GM12878 (cell line): ENCODE measurements at regions not wholly inside any gene's neighbourhood (a gene's known extent, or its start where the extent isn't known, plus 50 kb on each side); places are given as distances from the start of the nearest gene placed in this dataset.
"Not testable (repeated sequence)": the region's sequence is repeated elsewhere in the genome, so short reads cannot be mapped to it uniquely, and the experiment has no call there.

Source experiments
- ATAC-seq: fragments of 200-7000 bp; cut with Tn5 transposase; 3 replicates; pipeline ENCODE4 v1.9.1; 2020; ENCODE audit warnings: mild to moderate bottlenecking, moderate library complexity
- BruUV-seq: library from RNA; stranded (reverse); fragments of 400-500 nt; replicated peaks from 2 replicates; lab custom pipeline; 2021; lab: Mats Ljungman, UMichigan
- CTCF ChIA-PET: fragments of 300-600 bp; sonication (Branson Sonifier 250); formaldehyde crosslinking; extraction: SDS; loops from one replicate; lab custom pipeline; 2021; ENCODE audit warnings: inconsistent platforms; lab: Yijun Ruan, JAX
- POLR2A ChIA-PET: fragments of 350-600 bp; formaldehyde crosslinking; extraction: SDS; loops from one replicate; lab custom pipeline; 2021; ENCODE audit warnings: inconsistent platforms; lab: Charles Lee
- RAD21 ChIA-PET: fragments of 300-600 bp; sonication (Branson Sonifier 250); formaldehyde crosslinking; loops from one replicate; lab custom pipeline; 2023; ENCODE audit warnings: antibody characterized with exemption; ENCODE audit not compliant: unreplicated experiment; lab: Charles Lee
- SMC1A ChIA-PET: fragments of 300-600 bp; sonication (Branson Sonifier 250); formaldehyde crosslinking; loops from one replicate; lab custom pipeline; 2023; ENCODE audit not compliant: unreplicated experiment, uncharacterized antibody; lab: Charles Lee
- DNase-seq: peaks from one replicate; pipeline ENCODE4 v3.0.0-alpha.2; 2011; ENCODE audit warnings: low read depth, low spot score
- FAIRE-seq: peaks from 3 replicates; lab custom pipeline; 2011; peaks lifted over from hg19 to GRCh38; lab: Jason Lieb, UNC
- H2AFZ ChIP-seq: 2 replicates; pipeline ENCODE4 v1.6.0; 2011; ENCODE audit warnings: low read depth, low read length, control low read depth; ENCODE audit not compliant: control insufficient read depth
- H3K27ac ChIP-seq: 2 replicates; pipeline ENCODE4 v1.5.1; 2011; ENCODE audit warnings: control low read depth; ENCODE audit not compliant: control insufficient read depth, insufficient read depth
- H3K27me3 ChIP-seq, 2 experiments: replicated peaks in 1 of 2; 2 replicates each; pipeline versions ENCODE4 v1.6.0 to v1.6.1; 2011; ENCODE audit warnings: low read length in 1 of 2; ENCODE audit not compliant: control insufficient read depth in 2 of 2, insufficient read depth in 2 of 2
- H3K36me3 ChIP-seq, 2 experiments: 2 replicates each; pipeline ENCODE4 v1.5.1; 2011; ENCODE audit warnings: low read length in 1 of 2; ENCODE audit not compliant: control insufficient read depth in 2 of 2, insufficient read depth in 2 of 2
- H3K4me1 ChIP-seq: 2 replicates; pipeline ENCODE4 v1.6.1; 2011; ENCODE audit warnings: mild to moderate bottlenecking, low read length, moderate library complexity, mixed read lengths; ENCODE audit not compliant: control insufficient read depth, insufficient read depth
- H3K4me2 ChIP-seq: 2 replicates; pipeline ENCODE4 v1.6.0; 2011; ENCODE audit warnings: control low read depth; ENCODE audit not compliant: control insufficient read depth, insufficient read depth
- H3K4me3 ChIP-seq: fragments of 200-600 bp; sonication (generic); 2 replicates; pipeline ENCODE4 v1.5.1; 2016
- H3K79me2 ChIP-seq: 2 replicates; pipeline ENCODE4 v1.6.0; 2011; ENCODE audit warnings: low read length; ENCODE audit not compliant: control insufficient read depth, insufficient read depth
- H3K9ac ChIP-seq: 2 replicates; pipeline ENCODE4 v1.8.0; 2011; ENCODE audit warnings: low read length, control low read depth, mixed read lengths; ENCODE audit not compliant: control insufficient read depth, insufficient read depth
- H3K9me3 ChIP-seq: replicated peaks from 3 replicates; pipeline ENCODE4 v1.5.1; 2011; ENCODE audit warnings: mild to moderate bottlenecking, low read length; ENCODE audit not compliant: control insufficient read depth, insufficient read depth
- H4K20me1 ChIP-seq: 2 replicates; pipeline ENCODE4 v1.6.0; 2011; ENCODE audit not compliant: control insufficient read depth, insufficient read depth
- CBX5 ChIP-seq: sonication (generic); IDR thresholded peaks from 2 replicates; pipeline ENCODE4 v1.6.1; 2016; ENCODE audit warnings: low read depth, moderate library complexity, mild to moderate bottlenecking, inconsistent platforms
- DPF2 ChIP-seq: fragments of 450-650 bp; IDR thresholded peaks from 2 replicates; pipeline ENCODE4 v1.6.1; 2017; ENCODE audit warnings: mild to moderate bottlenecking
- ESRRA ChIP-seq: IDR thresholded peaks from 2 replicates; pipeline ENCODE4 v1.6.1; 2012; ENCODE audit warnings: mild to moderate bottlenecking, low read length, improper control_type of control experiment
- FOS ChIP-seq: IDR thresholded peaks from 3 replicates; pipeline ENCODE4 v1.6.1; 2011; ENCODE audit warnings: borderline replicate concordance; ENCODE audit not compliant: insufficient read length; ENCODE audit errors: extremely low read depth
- IKZF2 ChIP-seq, 2 experiments: fragments of 450-650 bp; IDR thresholded peaks; 2 replicates each; pipeline ENCODE4 v1.6.1; 2017; ENCODE audit warnings: mild to moderate bottlenecking in 2 of 2, moderate library complexity in 2 of 2
- NBN ChIP-seq: fragments of 450-650 bp; IDR thresholded peaks from 2 replicates; pipeline ENCODE4 v1.6.1; 2016
- NFYB ChIP-seq: IDR thresholded peaks from 2 replicates; pipeline ENCODE4 v1.6.1; 2011; ENCODE audit warnings: low read depth, mild to moderate bottlenecking, low read length, improper control_type of control experiment, moderate library complexity; ENCODE audit not compliant: insufficient read depth
- SRF ChIP-seq, 2 experiments: IDR thresholded peaks; 2 replicates each; pipeline ENCODE4 v1.6.1; 2011; ENCODE audit warnings: low read depth in 2 of 2, low read length in 2 of 2, mild to moderate bottlenecking in 1 of 2, moderate library complexity in 1 of 2
- ZBED1 ChIP-seq: IDR thresholded peaks from 2 replicates; pipeline ENCODE4 v1.6.1; 2016; ENCODE audit warnings: borderline replicate concordance
- ZNF384 ChIP-seq: IDR thresholded peaks from 2 replicates; pipeline ENCODE4 v1.6.1; 2012; ENCODE audit warnings: low read depth, mild to moderate bottlenecking, low read length, improper control_type of control experiment, borderline replicate concordance
- WGBS: methylation state at CpG from one replicate; pipeline ENCODE4 v1.1.6; 2016; ENCODE audit warnings: low lambda C conversion rate; ENCODE audit not compliant: insufficient replicate concordance, insufficient coverage; ENCODE audit errors: missing lambda C conversion rate; 5-methylcytosine and 5-hydroxymethylcytosine counted together
- in situ Hi-C: fragments of 300-500 bp; cut with MboI; formaldehyde crosslinking; loops from 9 replicates; pipeline ENCODE4 v1.14.3; 2018; ENCODE audit warnings: mixed read lengths
- intact Hi-C: fragments of 100-400 bp; cut with micrococcal nuclease; formaldehyde crosslinking; loops from one replicate; pipeline ENCODE4 v1.14.2; 2022; ENCODE audit not compliant: unreplicated experiment
- TF ChIP-seq, protein P1 (sequence below): IDR thresholded peaks from 2 replicates; pipeline ENCODE4 v1.6.1; 2012; ENCODE audit warnings: mild to moderate bottlenecking, low read depth, low read length
- TF ChIP-seq, protein P2 (sequence below): IDR thresholded peaks from 2 replicates; pipeline ENCODE4 v1.6.1; 2011; ENCODE audit warnings: low read depth, low read length, improper control_type of control experiment, borderline replicate concordance

DNA sequence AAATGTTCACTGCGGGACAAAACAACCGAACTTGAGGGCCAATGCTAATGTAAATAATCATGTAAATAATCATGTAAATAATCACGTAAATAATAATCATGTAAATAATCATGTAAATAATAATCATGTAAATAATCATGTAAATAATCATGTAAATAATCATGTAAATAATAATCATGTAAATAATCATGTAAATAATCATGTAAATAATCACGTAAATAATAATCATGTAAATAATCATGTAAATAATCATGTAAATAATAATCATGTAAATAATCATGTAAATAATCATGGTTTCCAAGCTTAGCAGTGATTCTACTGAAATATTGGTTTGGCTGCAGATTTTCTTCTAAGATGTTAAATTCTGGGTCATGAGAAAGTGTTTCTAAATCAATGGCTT lies 507.1 kb downstream of the ZNF516 start:
- H3K9ac ChIP-seq, H3K9me3 ChIP-seq, intact Hi-C loops, H3K79me2 ChIP-seq, RAD21 ChIA-PET, in situ Hi-C loops, ATAC-seq, POLR2A ChIA-PET, H3K36me3 ChIP-seq, FAIRE-seq, H4K20me1 ChIP-seq, H3K4me3 ChIP-seq, H3K4me1 ChIP-seq, SMC1A ChIA-PET, H3K27ac ChIP-seq, CTCF ChIA-PET, H2AFZ ChIP-seq, H3K4me2 ChIP-seq, BruUV-seq, H3K27me3 ChIP-seq, DNase-seq: not testable (repeated sequence)
- WGBS = 72% methylated on average over 4 of the region's 4 CpGs

DNA sequence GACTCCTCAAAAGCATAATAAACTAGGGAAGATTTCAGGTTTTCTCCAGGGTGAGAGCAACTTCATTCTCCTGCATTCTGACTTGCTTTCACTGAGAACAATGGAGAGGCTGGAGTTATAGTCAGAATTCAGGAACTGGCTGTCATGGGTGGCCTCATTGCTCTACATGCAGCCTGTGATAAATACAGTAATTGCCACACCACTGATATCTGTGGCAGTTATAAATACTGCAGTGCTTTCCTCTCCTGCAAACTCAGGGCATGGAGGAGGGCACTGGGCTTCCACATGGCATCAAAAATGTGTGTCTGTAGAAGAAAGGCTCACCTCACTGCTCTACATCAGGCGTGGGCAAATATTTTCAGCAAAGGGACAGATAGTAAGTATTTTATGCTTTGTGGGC lies 510.2 kb downstream of the ZNF516 start:
- in situ Hi-C loops = no loop called here
- no peak overlapping the region for H3K4me2 ChIP-seq
- intact Hi-C loops = no loop called here
- H3K36me3 ChIP-seq = no peaks in the 10 kb centered on the region
- H3K27ac ChIP-seq = no peak overlapping the region
- DNase-seq (no peak), ATAC-seq (no peak), FAIRE-seq (no peak)
- BruUV-seq = no TSS peak
- ChIA-PET SMC1A (no interaction called here), RAD21 (no interaction called here), POLR2A (no interaction called here), CTCF (no interaction called here)
- H3K4me1 ChIP-seq = no peaks in the 10 kb centered on the region
- no peak overlapping the region for H2AFZ ChIP-seq
- no peaks in the 10 kb centered on the region for H4K20me1 ChIP-seq
- WGBS = 0% methylated on average over 1 of the region's 1 CpG
- H3K27me3 ChIP-seq = no peaks in the 10 kb centered on the region
- H3K4me3 ChIP-seq = no peak overlapping the region
- no peak overlapping the region for H3K9ac ChIP-seq
- H3K79me2 ChIP-seq = no peaks in the 10 kb centered on the region
- H3K9me3 ChIP-seq = no peaks in the 10 kb centered on the region; the same call in 2 of the 3 replicates
- no peak for TF ChIP-seq IKZF2 (IDR thresholded peaks at IDR 0.05)
- no peak for TF ChIP-seq ESRRA
- TF ChIP-seq ZBED1 = no peak
- no peak for TF ChIP-seq NBN
- TF ChIP-seq, protein P1, sequence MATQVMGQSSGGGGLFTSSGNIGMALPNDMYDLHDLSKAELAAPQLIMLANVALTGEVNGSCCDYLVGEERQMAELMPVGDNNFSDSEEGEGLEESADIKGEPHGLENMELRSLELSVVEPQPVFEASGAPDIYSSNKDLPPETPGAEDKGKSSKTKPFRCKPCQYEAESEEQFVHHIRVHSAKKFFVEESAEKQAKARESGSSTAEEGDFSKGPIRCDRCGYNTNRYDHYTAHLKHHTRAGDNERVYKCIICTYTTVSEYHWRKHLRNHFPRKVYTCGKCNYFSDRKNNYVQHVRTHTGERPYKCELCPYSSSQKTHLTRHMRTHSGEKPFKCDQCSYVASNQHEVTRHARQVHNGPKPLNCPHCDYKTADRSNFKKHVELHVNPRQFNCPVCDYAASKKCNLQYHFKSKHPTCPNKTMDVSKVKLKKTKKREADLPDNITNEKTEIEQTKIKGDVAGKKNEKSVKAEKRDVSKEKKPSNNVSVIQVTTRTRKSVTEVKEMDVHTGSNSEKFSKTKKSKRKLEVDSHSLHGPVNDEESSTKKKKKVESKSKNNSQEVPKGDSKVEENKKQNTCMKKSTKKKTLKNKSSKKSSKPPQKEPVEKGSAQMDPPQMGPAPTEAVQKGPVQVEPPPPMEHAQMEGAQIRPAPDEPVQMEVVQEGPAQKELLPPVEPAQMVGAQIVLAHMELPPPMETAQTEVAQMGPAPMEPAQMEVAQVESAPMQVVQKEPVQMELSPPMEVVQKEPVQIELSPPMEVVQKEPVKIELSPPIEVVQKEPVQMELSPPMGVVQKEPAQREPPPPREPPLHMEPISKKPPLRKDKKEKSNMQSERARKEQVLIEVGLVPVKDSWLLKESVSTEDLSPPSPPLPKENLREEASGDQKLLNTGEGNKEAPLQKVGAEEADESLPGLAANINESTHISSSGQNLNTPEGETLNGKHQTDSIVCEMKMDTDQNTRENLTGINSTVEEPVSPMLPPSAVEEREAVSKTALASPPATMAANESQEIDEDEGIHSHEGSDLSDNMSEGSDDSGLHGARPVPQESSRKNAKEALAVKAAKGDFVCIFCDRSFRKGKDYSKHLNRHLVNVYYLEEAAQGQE = no peak
- TF ChIP-seq DPF2 = no peak
- TF ChIP-seq, protein P2, sequence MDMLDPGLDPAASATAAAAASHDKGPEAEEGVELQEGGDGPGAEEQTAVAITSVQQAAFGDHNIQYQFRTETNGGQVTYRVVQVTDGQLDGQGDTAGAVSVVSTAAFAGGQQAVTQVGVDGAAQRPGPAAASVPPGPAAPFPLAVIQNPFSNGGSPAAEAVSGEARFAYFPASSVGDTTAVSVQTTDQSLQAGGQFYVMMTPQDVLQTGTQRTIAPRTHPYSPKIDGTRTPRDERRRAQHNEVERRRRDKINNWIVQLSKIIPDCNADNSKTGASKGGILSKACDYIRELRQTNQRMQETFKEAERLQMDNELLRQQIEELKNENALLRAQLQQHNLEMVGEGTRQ = no peak
- TF ChIP-seq ZNF384 = no peak
- no peak for TF ChIP-seq SRF (IDR thresholded peaks at IDR 0.05; ENCODE audit: low read depth in 2 of 2, low read length in 2 of 2)
- no peak for TF ChIP-seq FOS
- TF ChIP-seq NFYB = no peak
- no peak for TF ChIP-seq CBX5
